HepG2 (cell line): ENCODE measurements at regions not wholly inside any gene's neighbourhood (a gene's known extent, or its start where the extent isn't known, plus 50 kb on each side); places are given as distances from the start of the nearest gene placed in this dataset.

Experiments used
- ATAC-seq: fragments of 200-7000 bp; cut with Tn5 transposase; 3 replicates; pipeline ENCODE4 v1.9.1; 2020; ENCODE audit warnings: mild to moderate bottlenecking, moderate library complexity
- BruUV-seq: library from RNA; stranded (reverse); fragments of 400-500 nt; replicated peaks from 2 replicates; lab custom pipeline; 2021; lab: Mats Ljungman, UMichigan
- CTCF ChIA-PET: fragments of 300-600 bp; formaldehyde crosslinking; extraction: SDS; loops from one replicate; lab custom pipeline; 2021; ENCODE audit warnings: low total read pairs, inconsistent platforms, low intra/inter-chr PET ratio; lab: Yijun Ruan, JAX
- POLR2A ChIA-PET: fragments of 350-600 bp; sonication (Branson Sonifier 250); formaldehyde crosslinking; loops from one replicate; lab custom pipeline; 2020; ENCODE audit warnings: antibody characterized with exemption, inconsistent platforms; lab: Yijun Ruan, JAX
- DNase-seq: peaks from one replicate; pipeline ENCODE4 v3.0.0-alpha.2; 2015; ENCODE audit warnings: low spot score
- FAIRE-seq: peaks from 3 replicates; lab custom pipeline; 2011; peaks lifted over from hg19 to GRCh38; lab: Jason Lieb, UNC
- H2AFZ ChIP-seq: one replicate; pipeline ENCODE4 v1.6.1; 2011; ENCODE audit warnings: low read length, inconsistent platforms
- H3K27ac ChIP-seq: fragments of 300-600 bp; 3 replicates; pipeline ENCODE4 v1.8.0; 2011; ENCODE audit warnings: mixed run types, mild to moderate bottlenecking, mixed read lengths, low read length, inconsistent platforms; ENCODE audit not compliant: insufficient read depth; ENCODE audit errors: extremely low read length
- H3K27me3 ChIP-seq, 2 experiments: fragments of 200-600 bp in 1 of 2; 2 replicates in 1 of 2; 3 replicates in 1 of 2; pipeline versions ENCODE4 v1.6.0 to v1.8.0; 2011; ENCODE audit warnings: low read length in 2 of 2, mild to moderate bottlenecking in 2 of 2, moderate library complexity in 2 of 2, inconsistent platforms in 1 of 2; ENCODE audit not compliant: insufficient read depth in 2 of 2, control insufficient read depth in 1 of 2
- H3K36me3 ChIP-seq, 2 experiments: fragments of 200-600 bp in 1 of 2; replicated peaks in 1 of 2; 2 replicates in 1 of 2; 3 replicates in 1 of 2; pipeline versions ENCODE4 v1.5.1 to v1.8.0; 2011; ENCODE audit warnings: low read length in 2 of 2, inconsistent platforms in 1 of 2; ENCODE audit not compliant: insufficient read depth in 2 of 2, control insufficient read depth in 1 of 2
- H3K4me1 ChIP-seq: 2 replicates; pipeline ENCODE4 v1.5.1; 2012; ENCODE audit warnings: low read length, inconsistent platforms; ENCODE audit not compliant: insufficient read depth
- H3K4me2 ChIP-seq: 2 replicates; pipeline ENCODE4 v1.6.0; 2011; ENCODE audit warnings: low read depth, low read length, inconsistent platforms
- H3K4me3 ChIP-seq, 3 experiments: fragments of 200-600 bp in 1 of 3; sonication (generic), shearing (Covaris generic) in 1 of 3; replicated peaks in 1 of 3; 2 replicates each; pipeline ENCODE4 v1.5.1; 2011 to 2016; ENCODE audit warnings: low read length in 3 of 3, inconsistent platforms in 2 of 3, low read depth in 2 of 3, mild to moderate bottlenecking in 2 of 3, control low read depth in 1 of 3, mixed read lengths in 1 of 3; ENCODE audit not compliant: insufficient read depth in 1 of 3
- H3K79me2 ChIP-seq: one replicate; pipeline ENCODE4 v1.6.1; 2011; ENCODE audit warnings: low read length, inconsistent platforms; ENCODE audit not compliant: insufficient read depth
- H3K9ac ChIP-seq: 2 replicates; pipeline ENCODE4 v1.6.0; 2011; ENCODE audit warnings: mild to moderate bottlenecking, low read depth, low read length, inconsistent platforms; ENCODE audit not compliant: insufficient read depth
- H3K9me3 ChIP-seq: 2 replicates; pipeline ENCODE4 v1.5.1; 2012; ENCODE audit warnings: mild to moderate bottlenecking, low read length
- H4K20me1 ChIP-seq: 2 replicates; pipeline ENCODE4 v1.6.0; 2011; ENCODE audit warnings: inconsistent platforms, mild to moderate bottlenecking, low read length, moderate library complexity; ENCODE audit not compliant: insufficient read depth
- DPF2 ChIP-seq: sonication (generic); formaldehyde crosslinking; IDR thresholded peaks from 2 replicates; pipeline ENCODE4 v1.4.0; 2020; ENCODE audit warnings: mild to moderate bottlenecking, low read depth, missing genetic modification reagents, borderline replicate concordance
- EP300 ChIP-seq, 3 experiments: sonication (generic) in 1 of 3; formaldehyde crosslinking in 1 of 3; IDR thresholded peaks; 2 replicates each; pipeline versions ENCODE4 v1.5.1 to v1.6.1; 2011 to 2020; ENCODE audit warnings: low read depth in 2 of 3, low read length in 2 of 3, borderline replicate concordance in 1 of 3, improper control_type of control experiment in 1 of 3, mild to moderate bottlenecking in 1 of 3, missing genetic modification reagents in 1 of 3, moderate library complexity in 1 of 3
- MAZ ChIP-seq, 2 experiments: sonication (generic) in 1 of 2; formaldehyde crosslinking in 1 of 2; IDR thresholded peaks; 2 replicates each; pipeline versions ENCODE4 v1.5.0 to v1.6.1; 2012 to 2020; ENCODE audit warnings: low read depth in 2 of 2, mild to moderate bottlenecking in 2 of 2, borderline replicate concordance in 1 of 2, improper control_type of control experiment in 1 of 2, low read length in 1 of 2, missing genetic modification reagents in 1 of 2, moderate library complexity in 1 of 2
- MTA1 ChIP-seq: sonication (generic); formaldehyde crosslinking; IDR thresholded peaks from 2 replicates; pipeline ENCODE4 v1.4.0; 2020; ENCODE audit warnings: missing genetic modification reagents, mild to moderate bottlenecking, borderline replicate concordance
- RBM22 ChIP-seq: fragments of 200-400 bp; formaldehyde crosslinking; optimal IDR thresholded peaks from 2 replicates; pipeline ENCODE3; 2017; ENCODE audit warnings: mild to moderate bottlenecking, low read length, moderate library complexity
- ZNF296 ChIP-seq: sonication (generic); formaldehyde crosslinking; conservative IDR thresholded peaks from 2 replicates; pipeline ENCODE4 v1.5.0; 2020; ENCODE audit warnings: mild to moderate bottlenecking, missing genetic modification reagents
- ZNF556 ChIP-seq: sonication (generic); formaldehyde crosslinking; IDR thresholded peaks from 2 replicates; pipeline ENCODE4 v1.4.0; 2020; ENCODE audit warnings: mild to moderate bottlenecking, missing genetic modification reagents, borderline replicate concordance
- WGBS: methylation state at CpG from one replicate; pipeline ENCODE4 v1.1.6; 2017; ENCODE audit warnings: low lambda C conversion rate; 5-methylcytosine and 5-hydroxymethylcytosine counted together
- in situ Hi-C: cut with HindIII; loops from 2 replicates; pipeline ENCODE4 v1.10.0; 2017; ENCODE audit warnings: low pct_unique_long_range_greater_than_20kb; ENCODE audit not compliant: extremely low pct_ligation_motif_present
- intact Hi-C: fragments of 100-400 bp; cut with micrococcal nuclease; formaldehyde crosslinking; loops from one replicate; pipeline ENCODE4 v1.10.0; 2022; ENCODE audit not compliant: unreplicated experiment
- TF ChIP-seq, protein P1 (sequence below): IDR thresholded peaks from 2 replicates; pipeline ENCODE4 v1.6.1; 2012; ENCODE audit warnings: low read length, improper control_type of control experiment
- TF ChIP-seq, protein P2 (sequence below): sonication (generic); formaldehyde crosslinking; IDR thresholded peaks from 2 replicates; pipeline ENCODE4 v1.4.0; 2020; ENCODE audit warnings: missing genetic modification reagents

- TF ChIP-seq DPF2 (CRISPR knock-in tag) = no peak
- TF ChIP-seq ZNF556 (CRISPR knock-in tag) = no peak
- no peak for TF ChIP-seq MTA1 (CRISPR knock-in tag)
These were observed 195.1 kb upstream of the LRP1B start (continued) for GRCh38 chr2:142325870-142326269.

GRCh38 chr2:142323206-142323605, 192.4 kb upstream of the LRP1B start:
- TF ChIP-seq EP300 (IDR thresholded peaks at IDR 0.05; ENCODE audit: low read depth in 2 of 2, low read length in 2 of 2) = no peak
- TF ChIP-seq EP300 (CRISPR knock-in tag; IDR thresholded peaks at IDR 0.05; ENCODE audit: borderline replicate concordance) = no peak
- TF ChIP-seq, protein P1, sequence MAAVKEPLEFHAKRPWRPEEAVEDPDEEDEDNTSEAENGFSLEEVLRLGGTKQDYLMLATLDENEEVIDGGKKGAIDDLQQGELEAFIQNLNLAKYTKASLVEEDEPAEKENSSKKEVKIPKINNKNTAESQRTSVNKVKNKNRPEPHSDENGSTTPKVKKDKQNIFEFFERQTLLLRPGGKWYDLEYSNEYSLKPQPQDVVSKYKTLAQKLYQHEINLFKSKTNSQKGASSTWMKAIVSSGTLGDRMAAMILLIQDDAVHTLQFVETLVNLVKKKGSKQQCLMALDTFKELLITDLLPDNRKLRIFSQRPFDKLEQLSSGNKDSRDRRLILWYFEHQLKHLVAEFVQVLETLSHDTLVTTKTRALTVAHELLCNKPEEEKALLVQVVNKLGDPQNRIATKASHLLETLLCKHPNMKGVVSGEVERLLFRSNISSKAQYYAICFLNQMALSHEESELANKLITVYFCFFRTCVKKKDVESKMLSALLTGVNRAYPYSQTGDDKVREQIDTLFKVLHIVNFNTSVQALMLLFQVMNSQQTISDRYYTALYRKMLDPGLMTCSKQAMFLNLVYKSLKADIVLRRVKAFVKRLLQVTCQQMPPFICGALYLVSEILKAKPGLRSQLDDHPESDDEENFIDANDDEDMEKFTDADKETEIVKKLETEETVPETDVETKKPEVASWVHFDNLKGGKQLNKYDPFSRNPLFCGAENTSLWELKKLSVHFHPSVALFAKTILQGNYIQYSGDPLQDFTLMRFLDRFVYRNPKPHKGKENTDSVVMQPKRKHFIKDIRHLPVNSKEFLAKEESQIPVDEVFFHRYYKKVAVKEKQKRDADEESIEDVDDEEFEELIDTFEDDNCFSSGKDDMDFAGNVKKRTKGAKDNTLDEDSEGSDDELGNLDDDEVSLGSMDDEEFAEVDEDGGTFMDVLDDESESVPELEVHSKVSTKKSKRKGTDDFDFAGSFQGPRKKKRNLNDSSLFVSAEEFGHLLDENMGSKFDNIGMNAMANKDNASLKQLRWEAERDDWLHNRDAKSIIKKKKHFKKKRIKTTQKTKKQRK = no peak
- no peak for TF ChIP-seq MAZ (IDR thresholded peaks at IDR 0.05; ENCODE audit: borderline replicate concordance, low read depth, low read length)
- TF ChIP-seq MAZ (CRISPR knock-in tag; IDR thresholded peaks at IDR 0.05; ENCODE audit: low read depth) = no peak
- TF ChIP-seq ZNF296 = no peak
- no peak for TF ChIP-seq RBM22
- TF ChIP-seq, protein P2, sequence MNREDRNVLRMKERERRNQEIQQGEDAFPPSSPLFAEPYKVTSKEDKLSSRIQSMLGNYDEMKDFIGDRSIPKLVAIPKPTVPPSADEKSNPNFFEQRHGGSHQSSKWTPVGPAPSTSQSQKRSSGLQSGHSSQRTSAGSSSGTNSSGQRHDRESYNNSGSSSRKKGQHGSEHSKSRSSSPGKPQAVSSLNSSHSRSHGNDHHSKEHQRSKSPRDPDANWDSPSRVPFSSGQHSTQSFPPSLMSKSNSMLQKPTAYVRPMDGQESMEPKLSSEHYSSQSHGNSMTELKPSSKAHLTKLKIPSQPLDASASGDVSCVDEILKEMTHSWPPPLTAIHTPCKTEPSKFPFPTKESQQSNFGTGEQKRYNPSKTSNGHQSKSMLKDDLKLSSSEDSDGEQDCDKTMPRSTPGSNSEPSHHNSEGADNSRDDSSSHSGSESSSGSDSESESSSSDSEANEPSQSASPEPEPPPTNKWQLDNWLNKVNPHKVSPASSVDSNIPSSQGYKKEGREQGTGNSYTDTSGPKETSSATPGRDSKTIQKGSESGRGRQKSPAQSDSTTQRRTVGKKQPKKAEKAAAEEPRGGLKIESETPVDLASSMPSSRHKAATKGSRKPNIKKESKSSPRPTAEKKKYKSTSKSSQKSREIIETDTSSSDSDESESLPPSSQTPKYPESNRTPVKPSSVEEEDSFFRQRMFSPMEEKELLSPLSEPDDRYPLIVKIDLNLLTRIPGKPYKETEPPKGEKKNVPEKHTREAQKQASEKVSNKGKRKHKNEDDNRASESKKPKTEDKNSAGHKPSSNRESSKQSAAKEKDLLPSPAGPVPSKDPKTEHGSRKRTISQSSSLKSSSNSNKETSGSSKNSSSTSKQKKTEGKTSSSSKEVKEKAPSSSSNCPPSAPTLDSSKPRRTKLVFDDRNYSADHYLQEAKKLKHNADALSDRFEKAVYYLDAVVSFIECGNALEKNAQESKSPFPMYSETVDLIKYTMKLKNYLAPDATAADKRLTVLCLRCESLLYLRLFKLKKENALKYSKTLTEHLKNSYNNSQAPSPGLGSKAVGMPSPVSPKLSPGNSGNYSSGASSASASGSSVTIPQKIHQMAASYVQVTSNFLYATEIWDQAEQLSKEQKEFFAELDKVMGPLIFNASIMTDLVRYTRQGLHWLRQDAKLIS (CRISPR knock-in tag) = no peak
- TF ChIP-seq, all 625 proteins: peak for 0
- BruUV-seq = no TSS peak
- in situ Hi-C loops (no loop called here), intact Hi-C loops (no loop called here)
- CTCF ChIA-PET = no interaction called here
- no peak overlapping the region for H3K9ac ChIP-seq
- H3K9me3 ChIP-seq = no peaks in the 10 kb centered on the region
- H3K79me2 ChIP-seq = no peaks in the 10 kb centered on the region
- POLR2A ChIA-PET = no interaction called here
- no peaks in the 10 kb centered on the region for H3K27me3 ChIP-seq
- no peak overlapping the region for H3K4me2 ChIP-seq
- no peaks in the 10 kb centered on the region for H4K20me1 ChIP-seq
- no peaks in the 10 kb centered on the region for H3K4me1 ChIP-seq
- no peak for ATAC-seq
- H2AFZ ChIP-seq = no peak overlapping the region
- H3K4me3 ChIP-seq = no peak overlapping the region
- no peaks in the 10 kb centered on the region for H3K36me3 ChIP-seq
- H3K27ac ChIP-seq = no peak overlapping the region
- no peak for DNase-seq
- FAIRE-seq = no peak
- 4% methylated on average over 1 of the region's 1 CpG for WGBS
